ENCODE measurements at regions not wholly inside any gene's neighbourhood (a gene's known extent, or its start where the extent isn't known, plus 50 kb on each side); places are given as distances from the start of the nearest gene placed in this dataset.

DNA sequence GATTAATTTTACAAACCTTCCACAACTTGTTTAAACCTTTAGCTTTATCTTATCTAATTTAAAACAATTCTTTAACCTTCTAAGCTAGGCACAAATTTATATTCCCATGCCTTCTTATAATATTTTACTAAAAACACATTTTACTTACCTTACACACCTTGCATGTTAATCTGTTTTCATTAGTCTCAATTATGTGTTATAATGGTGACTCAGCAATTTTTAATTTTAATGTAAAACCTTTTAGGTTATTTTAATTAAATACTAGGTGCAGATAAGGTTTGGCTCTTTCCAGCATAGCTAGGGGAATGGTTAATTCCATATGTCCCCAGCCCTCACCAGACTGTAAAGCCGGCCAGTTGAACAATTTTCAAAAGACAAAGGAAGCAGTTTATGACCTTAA, 264.6 kb upstream of the SGO1 start:
- in situ Hi-C loops (cut with MboI; ENCODE audit: low sequenced_read_pairs) = no loop called here

More for the DNA sequence above, 264.6 kb upstream of the SGO1 start:
- Histone ChIP-seq H3K27me3 (ENCODE audit: control insufficient read depth, insufficient read depth, low read length) (no peaks in the 10 kb centered on the region), H2BK20ac (ENCODE audit: low read depth, low read length) (no peak overlapping the region), H2AFZ (replicated peaks; ENCODE audit: low read length, poor library complexity) (no peak overlapping the region), H4K8ac (ENCODE audit: low read depth in 2 of 2, low read length in 2 of 2) (no peak overlapping the region), H4K91ac (ENCODE audit: insufficient read depth, low read depth, low read length) (no peak overlapping the region), H2AK9ac (replicated peaks; ENCODE audit: low read depth, low read length, poor library complexity) (no peak overlapping the region), H3K9me3 (ENCODE audit: control insufficient read depth, insufficient read depth, low read length) (peaks cover 5% of the 10 kb centered on the region; the same call in 1 of the 2 replicates), H3K9me1 (ENCODE audit: insufficient read depth, low read length) (no peaks in the 10 kb centered on the region), H4K5ac (ENCODE audit: low read depth, low read length) (no peak overlapping the region), H3K36me3 (ENCODE audit: control insufficient read depth, insufficient read depth, low read length) (no peaks in the 10 kb centered on the region), H3K14ac (replicated peaks; ENCODE audit: low read depth, low read length) (no peak overlapping the region), H3K23ac (ENCODE audit: low read depth, low read length) (no peak overlapping the region), H3K4ac (ENCODE audit: low read depth, low read length) (no peak overlapping the region), H2BK120ac (ENCODE audit: low read depth, low read length) (no peak overlapping the region), H3K4me2 (ENCODE audit: low read depth, low read length) (no peak overlapping the region), H3K27ac (ENCODE audit: insufficient read depth, low read length) (no peak overlapping the region), H2BK5ac (ENCODE audit: low read depth, low read length, poor library complexity, severe bottlenecking) (no peak overlapping the region), H2BK15ac (ENCODE audit: low read depth, low read length) (no peak overlapping the region), H3K79me1 (ENCODE audit: low read depth in 1 of 2, low read length in 2 of 2) (no peaks in the 10 kb centered on the region), H3K4me1 (ENCODE audit: control insufficient read depth, insufficient read depth, low read length) (no peaks in the 10 kb centered on the region), H3K18ac (ENCODE audit: low read depth, low read length) (no peak overlapping the region), H4K20me1 (ENCODE audit: insufficient read depth, low read length) (no peaks in the 10 kb centered on the region), H2AK5ac (ENCODE audit: low read depth, low read length) (no peak overlapping the region), H3K9ac (ENCODE audit: low read depth, low read length) (no peak overlapping the region), H3K56ac (ENCODE audit: extremely low read depth, insufficient read depth, low read length) (no peak overlapping the region), H3K4me3 (ENCODE audit: insufficient read depth, low read depth, low read length) (no peak overlapping the region)
- ChIA-PET CTCF (no interaction called here), POLR2A (ENCODE audit: unreplicated experiment) (no interaction called here)
- TF ChIP-seq SMC3 (IDR thresholded peaks at IDR 0.05; ENCODE audit: low read depth, low read length) (no peak), MAZ (IDR thresholded peaks at IDR 0.05; ENCODE audit: borderline replicate concordance, low read depth, low read length) (no peak), RFX5 (IDR thresholded peaks at IDR 0.05; ENCODE audit: low read depth, low read length) (no peak), NFE2L2 (IDR thresholded peaks at IDR 0.05; ENCODE audit: low read depth, low read length) (peak; percentile 81), MXI1 (IDR thresholded peaks at IDR 0.05; ENCODE audit: borderline replicate concordance, low read depth, low read length) (no peak), POLR2A (IDR thresholded peaks at IDR 0.05; ENCODE audit: low read depth, low read length) (no peak), CEBPB (IDR thresholded peaks at IDR 0.05; ENCODE audit: low read depth, low read length) (no peak), RAD21 (IDR thresholded peaks at IDR 0.05; ENCODE audit: low read length) (no peak), MAFK (IDR thresholded peaks at IDR 0.05; ENCODE audit: low read depth, low read length) (peak; percentile 95), BHLHE40 (IDR thresholded peaks at IDR 0.05; ENCODE audit: low read depth, low read length) (no peak), RCOR1 (IDR thresholded peaks at IDR 0.05; ENCODE audit: insufficient replicate concordance, low read length) (no peak)
- TF ChIP-seq, protein P1, sequence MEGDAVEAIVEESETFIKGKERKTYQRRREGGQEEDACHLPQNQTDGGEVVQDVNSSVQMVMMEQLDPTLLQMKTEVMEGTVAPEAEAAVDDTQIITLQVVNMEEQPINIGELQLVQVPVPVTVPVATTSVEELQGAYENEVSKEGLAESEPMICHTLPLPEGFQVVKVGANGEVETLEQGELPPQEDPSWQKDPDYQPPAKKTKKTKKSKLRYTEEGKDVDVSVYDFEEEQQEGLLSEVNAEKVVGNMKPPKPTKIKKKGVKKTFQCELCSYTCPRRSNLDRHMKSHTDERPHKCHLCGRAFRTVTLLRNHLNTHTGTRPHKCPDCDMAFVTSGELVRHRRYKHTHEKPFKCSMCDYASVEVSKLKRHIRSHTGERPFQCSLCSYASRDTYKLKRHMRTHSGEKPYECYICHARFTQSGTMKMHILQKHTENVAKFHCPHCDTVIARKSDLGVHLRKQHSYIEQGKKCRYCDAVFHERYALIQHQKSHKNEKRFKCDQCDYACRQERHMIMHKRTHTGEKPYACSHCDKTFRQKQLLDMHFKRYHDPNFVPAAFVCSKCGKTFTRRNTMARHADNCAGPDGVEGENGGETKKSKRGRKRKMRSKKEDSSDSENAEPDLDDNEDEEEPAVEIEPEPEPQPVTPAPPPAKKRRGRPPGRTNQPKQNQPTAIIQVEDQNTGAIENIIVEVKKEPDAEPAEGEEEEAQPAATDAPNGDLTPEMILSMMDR (conservative IDR thresholded peaks at IDR 0.05; ENCODE audit: low read depth, low read length) = no peak
- TF ChIP-seq, protein P2, sequence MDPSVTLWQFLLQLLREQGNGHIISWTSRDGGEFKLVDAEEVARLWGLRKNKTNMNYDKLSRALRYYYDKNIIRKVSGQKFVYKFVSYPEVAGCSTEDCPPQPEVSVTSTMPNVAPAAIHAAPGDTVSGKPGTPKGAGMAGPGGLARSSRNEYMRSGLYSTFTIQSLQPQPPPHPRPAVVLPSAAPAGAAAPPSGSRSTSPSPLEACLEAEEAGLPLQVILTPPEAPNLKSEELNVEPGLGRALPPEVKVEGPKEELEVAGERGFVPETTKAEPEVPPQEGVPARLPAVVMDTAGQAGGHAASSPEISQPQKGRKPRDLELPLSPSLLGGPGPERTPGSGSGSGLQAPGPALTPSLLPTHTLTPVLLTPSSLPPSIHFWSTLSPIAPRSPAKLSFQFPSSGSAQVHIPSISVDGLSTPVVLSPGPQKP (IDR thresholded peaks at IDR 0.05; ENCODE audit: borderline replicate concordance, low read depth, low read length) = no peak
- TF ChIP-seq, protein P3, sequence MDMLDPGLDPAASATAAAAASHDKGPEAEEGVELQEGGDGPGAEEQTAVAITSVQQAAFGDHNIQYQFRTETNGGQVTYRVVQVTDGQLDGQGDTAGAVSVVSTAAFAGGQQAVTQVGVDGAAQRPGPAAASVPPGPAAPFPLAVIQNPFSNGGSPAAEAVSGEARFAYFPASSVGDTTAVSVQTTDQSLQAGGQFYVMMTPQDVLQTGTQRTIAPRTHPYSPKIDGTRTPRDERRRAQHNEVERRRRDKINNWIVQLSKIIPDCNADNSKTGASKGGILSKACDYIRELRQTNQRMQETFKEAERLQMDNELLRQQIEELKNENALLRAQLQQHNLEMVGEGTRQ (IDR thresholded peaks at IDR 0.05; ENCODE audit: low read depth, low read length) = no peak
- WGBS, 2 experiments (ENCODE audit: extremely low coverage in 2 of 2, insufficient read length in 1 of 2) = no CpG with 5 or more reads among the region's 1 CpG
- DNase-seq (no peak), ATAC-seq (ENCODE audit: low read depth) (no peak)
- no TSS peak for BruUV-seq (replicated peaks)
- dilution Hi-C loops (cut with HindIII; ENCODE audit: low sequenced_read_pairs, unreplicated experiment) = no loop called here
- intact Hi-C loops (cut with micrococcal nuclease) = no loop called here
